T-helper 2 cell (primary cell): ENCODE measurements at regions not wholly inside any gene's neighbourhood (a gene's known extent, or its start where the extent isn't known, plus 50 kb on each side); places are given as distances from the start of the nearest gene placed in this dataset.

Experiments used
- DNase-seq, 5 experiments: peaks; one replicate each; pipeline versions ENCODE4 v3.0.0 to v3.0.0-alpha.2; 2012 to 2022

- DNase-seq = no peak
These were observed 804.3 kb downstream of the DCDC2C start for GRCh38 chr2:4507661-4508060.

- no peak for DNase-seq
These were observed 812.7 kb downstream of the DCDC2C start for GRCh38 chr2:4515871-4516761.

DNA sequence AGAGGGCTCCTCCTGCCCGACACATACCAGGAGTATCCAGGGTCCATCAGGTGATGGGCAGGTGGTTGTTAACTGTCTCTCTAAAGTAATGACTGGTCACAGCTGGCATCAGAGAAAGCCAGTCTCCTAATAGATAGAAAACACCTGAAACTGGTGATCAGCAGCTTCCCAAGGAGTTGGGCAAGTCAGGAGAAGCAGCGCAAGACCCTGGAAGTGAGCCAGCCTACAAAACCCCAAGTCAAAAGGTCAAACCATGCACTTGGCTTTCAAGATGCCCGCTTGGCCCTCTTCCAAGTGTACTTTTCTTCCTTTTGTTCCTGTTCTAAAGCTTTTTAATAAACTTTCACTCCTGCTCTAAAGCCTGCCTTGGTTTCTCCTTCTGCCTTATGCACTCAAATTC, 815.2 kb downstream of the DCDC2C start:
- DNase-seq = no peak

GRCh38 chr2:4522498-4523421, 819.4 kb downstream of the DCDC2C start:
- DNase-seq = no peak

DNA sequence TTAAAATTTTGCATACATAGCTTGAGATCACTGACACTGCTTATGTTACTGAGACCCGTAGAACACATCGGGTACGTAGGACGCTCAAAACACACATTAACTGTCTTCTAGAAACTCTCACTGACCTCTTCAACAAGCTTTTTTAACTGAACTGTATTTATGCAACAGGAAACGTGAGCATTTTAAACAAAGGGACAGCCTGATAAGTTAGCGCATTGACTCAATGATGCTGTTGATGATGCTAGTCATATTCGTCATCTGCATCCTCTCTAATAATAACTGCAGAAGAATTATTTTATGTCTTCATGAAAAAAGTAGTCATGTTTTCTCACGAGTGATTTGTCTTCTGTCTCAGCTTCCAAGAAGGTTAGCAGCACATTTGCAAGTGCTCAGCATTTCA, 824.0 kb downstream of the DCDC2C start:
- DNase-seq = no peak

DNA sequence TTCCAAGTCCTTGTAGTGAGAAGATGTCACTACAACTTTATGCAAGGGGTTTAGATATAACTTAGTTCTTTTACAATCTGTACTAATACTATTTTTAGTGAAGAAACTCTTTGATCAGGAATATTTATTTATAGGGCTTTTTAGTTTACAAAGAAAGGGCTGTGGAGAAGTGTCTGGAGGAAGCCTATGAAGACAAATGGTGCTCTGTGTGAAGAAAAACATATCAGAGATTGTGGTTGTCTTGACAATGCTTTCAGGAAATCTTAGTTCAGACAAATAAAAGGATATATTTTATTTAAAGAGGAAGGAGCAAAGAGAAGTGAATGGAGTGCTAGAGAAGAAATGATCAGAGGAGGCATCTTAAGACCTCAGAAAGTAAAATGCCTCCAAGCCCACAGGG, 824.9 kb downstream of the DCDC2C start:
- DNase-seq = no peak

GRCh38 chr2:4528773-4529172, 825.4 kb downstream of the DCDC2C start:
- DNase-seq = no peak

DNA sequence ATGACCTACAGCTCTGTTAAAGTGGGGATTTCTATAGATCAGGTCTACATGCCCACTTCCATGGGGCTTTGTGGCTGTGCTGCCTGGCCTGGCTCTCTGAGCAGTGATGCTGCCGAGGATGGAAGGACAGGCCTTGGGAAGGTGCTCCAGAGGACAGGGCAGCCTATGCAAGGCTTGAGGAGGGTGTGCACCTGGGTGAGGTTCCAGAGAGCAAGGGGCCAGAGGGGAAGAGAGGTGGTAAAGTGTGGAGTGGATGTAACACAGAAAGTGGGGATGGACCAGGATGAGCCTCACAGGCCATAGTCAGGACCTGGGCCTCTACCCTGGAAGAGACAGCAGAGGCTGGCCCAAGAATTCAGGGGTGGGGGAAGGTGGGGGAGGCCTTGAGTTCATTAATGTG, 826.4 kb downstream of the DCDC2C start:
- DNase-seq = no peak

GRCh38 chr2:4530231-4530630, 826.9 kb downstream of the DCDC2C start:
- DNase-seq = no peak

GRCh38 chr2:4533806-4534205, 830.4 kb downstream of the DCDC2C start:
- DNase-seq = no peak

DNA sequence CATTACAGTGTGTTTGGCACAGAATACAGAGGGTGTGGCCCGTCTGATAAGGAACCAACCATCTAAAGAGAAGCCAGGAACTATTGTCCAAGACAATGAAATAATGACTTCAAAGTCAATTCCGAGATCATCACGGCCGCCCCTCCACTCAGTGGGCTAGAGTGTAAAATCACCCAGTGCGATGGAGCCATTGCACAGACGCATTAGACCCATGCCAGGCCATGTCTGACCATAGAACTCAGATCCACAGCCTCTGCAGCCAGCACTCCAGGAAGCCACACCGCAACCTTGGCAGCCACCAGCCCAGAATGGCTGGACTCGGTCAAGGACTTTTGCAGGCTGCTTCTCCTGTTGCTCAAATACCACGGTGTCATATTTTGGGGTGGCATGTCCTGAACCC, 835.7 kb downstream of the DCDC2C start:
- DNase-seq = no peak

DNA sequence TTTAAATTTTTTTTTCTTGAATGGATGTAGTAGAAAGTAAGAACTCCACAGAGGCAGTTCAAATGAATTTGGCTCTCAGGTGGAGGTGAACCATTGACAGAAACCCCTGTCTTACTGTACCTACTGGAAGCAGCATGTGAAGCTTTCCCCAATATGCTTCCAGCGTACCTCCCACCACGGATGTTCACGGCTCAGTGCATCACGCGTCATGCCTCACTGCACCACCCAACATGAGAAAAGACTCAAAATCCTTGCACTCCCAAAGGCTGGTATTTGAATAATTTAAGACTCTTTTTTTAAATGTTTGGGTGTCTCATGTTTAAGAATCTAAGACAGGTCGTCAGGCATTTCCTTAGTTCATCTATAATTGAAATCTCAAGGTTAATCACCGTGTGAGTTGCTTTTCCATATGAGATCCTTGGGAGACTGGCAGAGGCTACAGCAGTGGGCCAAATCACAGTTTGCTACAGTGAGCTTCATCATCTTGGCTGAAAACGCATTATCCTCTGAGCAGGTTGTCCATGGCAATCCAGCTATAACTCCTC, 846.4 kb downstream of the DCDC2C start:
- DNase-seq = no peak

DNA sequence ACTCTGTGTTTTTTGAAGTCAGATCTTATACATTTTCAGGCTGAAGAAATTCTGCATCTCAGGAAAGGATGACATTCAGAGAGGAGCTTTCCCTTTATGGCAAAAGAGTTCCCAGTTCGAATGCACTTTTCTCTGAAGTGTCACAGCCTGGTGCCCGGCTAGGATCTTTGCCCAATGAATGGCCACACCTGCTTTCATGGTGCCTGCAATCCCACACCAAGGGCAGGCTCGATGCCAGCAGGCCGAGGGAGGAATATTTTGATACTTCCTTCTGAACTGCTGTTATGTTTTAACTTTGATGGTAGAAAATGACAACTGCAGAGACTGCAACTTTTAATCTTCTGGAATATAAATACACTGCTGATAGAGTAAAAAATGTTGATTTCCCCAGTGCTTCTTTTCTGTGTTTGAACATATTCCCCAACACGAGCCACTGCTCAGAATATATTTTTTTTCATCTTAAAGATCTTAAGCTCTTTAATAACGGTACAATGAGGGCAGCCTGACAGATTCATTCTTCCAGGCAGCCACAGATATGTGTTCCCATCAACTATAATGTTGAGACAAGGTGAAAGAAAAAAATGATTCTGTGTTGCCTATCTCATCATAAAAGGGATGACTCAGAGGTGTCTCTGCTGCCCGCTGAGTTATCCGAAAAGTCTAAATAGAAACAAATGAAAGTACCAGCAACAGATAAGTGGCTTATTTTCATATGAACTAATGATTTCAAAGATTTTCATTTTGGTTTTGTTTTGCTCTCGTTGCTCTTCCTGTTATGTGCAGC, 848.5 kb downstream of the DCDC2C start:
- no peak for DNase-seq

DNA sequence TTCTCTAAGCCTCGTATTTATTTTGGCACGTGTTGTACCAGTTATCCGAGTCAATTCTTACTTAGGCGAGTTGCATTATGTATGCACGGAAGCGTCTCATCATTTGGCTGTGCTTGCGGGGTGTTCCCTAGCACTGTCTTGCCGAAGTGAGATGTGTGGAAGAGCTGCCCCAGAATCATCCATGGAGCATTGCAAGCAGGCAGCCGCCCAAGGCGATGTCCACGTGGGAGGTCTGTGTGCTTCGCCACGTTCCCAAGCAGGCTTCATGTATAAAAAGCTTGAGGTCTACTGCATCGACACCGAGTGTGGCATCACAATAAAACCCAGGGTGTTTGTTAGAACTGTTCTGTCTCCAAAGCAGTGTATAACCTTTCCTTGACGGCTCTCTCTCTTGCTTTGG, 849.9 kb downstream of the DCDC2C start:
- no peak for DNase-seq

DNA sequence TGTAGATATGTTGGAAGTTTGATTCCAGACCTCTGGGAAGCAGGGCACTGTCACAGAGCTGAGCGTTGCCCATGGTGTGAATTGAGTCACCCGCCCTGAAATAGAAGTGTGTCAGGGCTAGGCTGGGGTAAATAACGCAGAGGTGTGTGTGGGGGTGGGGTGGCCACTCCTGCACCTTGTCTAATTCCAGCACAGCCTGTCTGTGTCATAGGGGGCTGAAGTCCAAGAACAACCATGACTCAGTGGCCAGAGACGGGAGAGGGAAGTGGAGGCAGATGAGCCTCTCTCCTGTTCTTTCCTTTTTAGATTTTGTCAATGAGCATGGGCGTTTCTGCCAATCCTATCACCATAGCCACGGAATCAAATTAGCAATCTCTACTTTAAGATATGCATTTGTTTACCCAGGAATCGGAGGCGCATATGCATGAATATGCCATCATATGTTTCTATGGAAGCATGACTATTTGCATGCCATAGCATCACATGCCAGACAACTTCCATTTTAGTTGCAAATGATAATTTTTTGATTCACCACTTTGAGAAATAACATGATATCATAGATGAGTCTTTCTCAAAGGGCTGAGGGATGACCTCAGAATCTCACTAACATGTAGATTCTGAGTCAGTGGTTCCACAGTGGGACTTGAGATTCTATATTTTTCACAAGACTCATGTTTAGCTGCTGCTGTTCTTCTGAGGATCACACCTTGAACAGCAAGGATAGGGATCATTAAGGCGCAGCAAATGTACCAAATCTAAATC, 852.9 kb downstream of the DCDC2C start:
- no peak for DNase-seq

DNA sequence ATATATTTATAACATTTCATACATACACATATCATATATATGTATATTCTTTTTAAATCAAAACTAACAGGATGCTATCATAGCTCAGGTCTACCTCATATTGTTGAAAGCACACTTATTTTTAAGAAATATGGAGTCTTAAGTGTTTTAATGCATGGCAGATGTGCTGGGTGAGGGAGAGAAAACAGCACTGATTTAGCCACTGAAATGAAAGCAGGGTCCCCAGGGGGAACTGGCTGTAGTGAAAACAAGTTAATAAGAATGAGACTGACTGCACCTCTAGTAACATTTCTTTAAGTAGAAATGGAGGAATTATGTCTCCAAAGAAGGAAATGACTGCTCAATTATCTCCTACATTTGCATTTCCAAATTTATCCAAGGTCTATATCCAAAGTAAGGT, 857.8 kb downstream of the DCDC2C start:
- no peak for DNase-seq

DNA sequence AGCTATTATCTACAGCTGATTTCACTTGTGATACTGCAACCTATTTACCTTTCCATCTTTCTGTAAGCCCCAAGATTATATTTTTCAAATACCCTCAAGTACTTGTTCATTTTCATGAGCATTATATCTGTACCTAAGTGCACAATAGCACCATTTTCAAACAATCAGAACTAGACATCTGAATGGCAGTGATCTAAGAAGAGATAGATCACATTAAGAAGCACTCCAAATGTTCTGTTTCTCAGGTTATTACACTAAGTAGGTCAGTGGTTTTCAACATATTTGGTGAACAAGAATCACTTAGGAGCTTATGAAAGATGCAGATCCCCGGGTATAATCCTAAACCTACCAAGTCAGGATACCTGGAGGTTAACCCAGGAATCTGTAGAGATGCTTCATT, 872.7 kb downstream of the DCDC2C start:
- no peak for DNase-seq

DNA sequence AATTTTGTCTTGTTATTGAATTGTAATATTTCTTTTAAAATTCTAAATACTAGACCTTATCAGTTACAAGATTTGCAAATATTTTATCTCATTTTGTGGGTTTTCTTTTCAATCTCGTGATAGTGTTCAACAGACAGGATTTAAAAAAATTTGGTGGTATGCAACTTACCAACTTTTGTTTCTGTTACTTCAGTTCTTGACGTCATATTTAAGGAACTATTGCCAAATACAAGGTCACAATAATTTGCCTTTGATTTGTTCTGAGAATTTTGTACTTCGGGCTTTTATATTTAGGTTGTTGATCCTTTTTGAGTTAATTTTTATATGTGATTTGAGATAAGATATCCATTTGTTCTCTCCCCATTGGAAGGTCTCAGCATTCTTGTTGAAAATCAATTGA, 876.6 kb downstream of the DCDC2C start:
- DNase-seq = no peak

DNA sequence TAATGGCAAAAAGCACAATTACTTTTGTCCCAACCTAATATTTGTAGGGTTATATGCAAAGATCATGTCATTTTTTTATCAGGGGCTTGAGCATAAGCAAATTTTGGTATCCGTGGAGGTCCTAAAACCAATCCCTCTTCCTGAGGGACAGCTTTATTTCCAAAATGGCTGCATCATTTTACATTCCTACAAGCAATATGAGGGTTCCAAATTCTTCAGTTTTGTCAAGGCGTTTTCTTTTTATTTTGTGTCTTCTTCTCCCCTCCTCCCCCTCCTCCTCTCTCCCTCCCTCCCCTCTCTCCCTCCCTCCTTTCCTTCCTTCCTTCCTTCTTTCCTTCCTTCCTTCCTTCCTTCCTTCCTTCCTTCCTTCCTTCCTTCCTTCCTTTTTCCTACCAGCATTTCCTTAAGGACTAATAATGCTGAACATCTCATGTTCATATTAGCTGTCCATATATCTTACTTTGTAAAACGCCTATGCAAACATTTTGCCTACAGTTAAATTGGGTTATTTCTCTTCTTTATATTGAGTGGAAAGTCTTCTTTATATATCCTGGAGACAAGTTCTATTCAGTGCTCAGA, 881.8 kb downstream of the DCDC2C start:
- DNase-seq = no peak

DNA sequence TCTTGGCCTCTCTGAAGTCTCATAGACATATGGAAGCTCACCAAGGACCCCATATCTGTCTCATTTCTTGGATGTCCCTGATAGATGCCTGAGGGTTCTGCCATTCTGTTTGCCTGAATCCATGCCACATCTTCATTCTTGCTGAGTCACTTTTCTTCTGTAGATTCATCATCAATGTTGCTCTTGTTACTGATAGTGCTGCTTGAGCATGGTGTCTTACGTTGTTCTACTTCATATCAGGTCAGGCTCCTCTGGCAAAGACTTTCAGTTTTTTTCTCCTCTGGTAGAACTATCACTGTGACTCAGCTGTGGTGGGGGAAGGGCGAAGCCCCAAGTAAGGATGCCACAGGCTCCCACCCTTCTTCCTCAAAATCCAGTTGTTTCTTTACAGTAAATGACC, 885.2 kb downstream of the DCDC2C start:
- DNase-seq = no peak

GRCh38 chr2:4591261-4591660, 887.9 kb downstream of the DCDC2C start:
- DNase-seq = no peak

- no peak for DNase-seq
These were observed 894.0 kb downstream of the DCDC2C start for GRCh38 chr2:4597400-4597799.
